ENCODE measurements at regions not wholly inside any gene's neighbourhood (a gene's known extent, or its start where the extent isn't known, plus 50 kb on each side); places are given as distances from the start of the nearest gene placed in this dataset.

GRCh38 chr4:167721617-167722486 is 370.5 kb upstream of the ANXA10 start:
- TF ChIP-seq, protein P1, sequence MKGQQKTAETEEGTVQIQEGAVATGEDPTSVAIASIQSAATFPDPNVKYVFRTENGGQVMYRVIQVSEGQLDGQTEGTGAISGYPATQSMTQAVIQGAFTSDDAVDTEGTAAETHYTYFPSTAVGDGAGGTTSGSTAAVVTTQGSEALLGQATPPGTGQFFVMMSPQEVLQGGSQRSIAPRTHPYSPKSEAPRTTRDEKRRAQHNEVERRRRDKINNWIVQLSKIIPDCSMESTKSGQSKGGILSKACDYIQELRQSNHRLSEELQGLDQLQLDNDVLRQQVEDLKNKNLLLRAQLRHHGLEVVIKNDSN (CRISPR knock-in tag; IDR thresholded peaks at IDR 0.05), result no peak
- no peak for TF ChIP-seq MAX (CRISPR knock-in tag; IDR thresholded peaks at IDR 0.05)
- TF ChIP-seq, protein P2, sequence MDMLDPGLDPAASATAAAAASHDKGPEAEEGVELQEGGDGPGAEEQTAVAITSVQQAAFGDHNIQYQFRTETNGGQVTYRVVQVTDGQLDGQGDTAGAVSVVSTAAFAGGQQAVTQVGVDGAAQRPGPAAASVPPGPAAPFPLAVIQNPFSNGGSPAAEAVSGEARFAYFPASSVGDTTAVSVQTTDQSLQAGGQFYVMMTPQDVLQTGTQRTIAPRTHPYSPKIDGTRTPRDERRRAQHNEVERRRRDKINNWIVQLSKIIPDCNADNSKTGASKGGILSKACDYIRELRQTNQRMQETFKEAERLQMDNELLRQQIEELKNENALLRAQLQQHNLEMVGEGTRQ (CRISPR knock-in tag; IDR thresholded peaks at IDR 0.05), result no peak
- TF ChIP-seq, protein P3, sequence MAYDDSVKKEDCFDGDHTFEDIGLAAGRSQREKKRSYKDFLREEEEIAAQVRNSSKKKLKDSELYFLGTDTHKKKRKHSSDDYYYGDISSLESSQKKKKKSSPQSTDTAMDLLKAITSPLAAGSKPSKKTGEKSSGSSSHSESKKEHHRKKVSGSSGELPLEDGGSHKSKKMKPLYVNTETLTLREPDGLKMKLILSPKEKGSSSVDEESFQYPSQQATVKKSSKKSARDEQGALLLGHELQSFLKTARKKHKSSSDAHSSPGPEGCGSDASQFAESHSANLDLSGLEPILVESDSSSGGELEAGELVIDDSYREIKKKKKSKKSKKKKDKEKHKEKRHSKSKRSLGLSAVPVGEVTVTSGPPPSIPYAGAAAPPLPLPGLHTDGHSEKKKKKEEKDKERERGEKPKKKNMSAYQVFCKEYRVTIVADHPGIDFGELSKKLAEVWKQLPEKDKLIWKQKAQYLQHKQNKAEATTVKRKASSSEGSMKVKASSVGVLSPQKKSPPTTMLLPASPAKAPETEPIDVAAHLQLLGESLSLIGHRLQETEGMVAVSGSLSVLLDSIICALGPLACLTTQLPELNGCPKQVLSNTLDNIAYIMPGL (CRISPR knock-in tag; IDR thresholded peaks at IDR 0.05), result no peak
- TF ChIP-seq, protein P4, sequence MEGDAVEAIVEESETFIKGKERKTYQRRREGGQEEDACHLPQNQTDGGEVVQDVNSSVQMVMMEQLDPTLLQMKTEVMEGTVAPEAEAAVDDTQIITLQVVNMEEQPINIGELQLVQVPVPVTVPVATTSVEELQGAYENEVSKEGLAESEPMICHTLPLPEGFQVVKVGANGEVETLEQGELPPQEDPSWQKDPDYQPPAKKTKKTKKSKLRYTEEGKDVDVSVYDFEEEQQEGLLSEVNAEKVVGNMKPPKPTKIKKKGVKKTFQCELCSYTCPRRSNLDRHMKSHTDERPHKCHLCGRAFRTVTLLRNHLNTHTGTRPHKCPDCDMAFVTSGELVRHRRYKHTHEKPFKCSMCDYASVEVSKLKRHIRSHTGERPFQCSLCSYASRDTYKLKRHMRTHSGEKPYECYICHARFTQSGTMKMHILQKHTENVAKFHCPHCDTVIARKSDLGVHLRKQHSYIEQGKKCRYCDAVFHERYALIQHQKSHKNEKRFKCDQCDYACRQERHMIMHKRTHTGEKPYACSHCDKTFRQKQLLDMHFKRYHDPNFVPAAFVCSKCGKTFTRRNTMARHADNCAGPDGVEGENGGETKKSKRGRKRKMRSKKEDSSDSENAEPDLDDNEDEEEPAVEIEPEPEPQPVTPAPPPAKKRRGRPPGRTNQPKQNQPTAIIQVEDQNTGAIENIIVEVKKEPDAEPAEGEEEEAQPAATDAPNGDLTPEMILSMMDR (IDR thresholded peaks at IDR 0.05), result no peak
- no peak for TF ChIP-seq PRRX2 (CRISPR knock-in tag; IDR thresholded peaks at IDR 0.05)
- no peak for TF ChIP-seq PRDM15 (CRISPR knock-in tag; IDR thresholded peaks at IDR 0.05)
- no peak for TF ChIP-seq NR2C2 (CRISPR knock-in tag; IDR thresholded peaks at IDR 0.05)
- no peak for TF ChIP-seq ZBTB21 (CRISPR knock-in tag; IDR thresholded peaks at IDR 0.05; ENCODE audit: borderline replicate concordance)
- TF ChIP-seq E2F1 (CRISPR knock-in tag; IDR thresholded peaks at IDR 0.05), result no peak
- TF ChIP-seq KAT7 (CRISPR knock-in tag; IDR thresholded peaks at IDR 0.05; ENCODE audit: borderline replicate concordance), result no peak
- TF ChIP-seq NR1H2 (CRISPR knock-in tag; IDR thresholded peaks at IDR 0.05), result no peak
- TF ChIP-seq ATF3 (CRISPR knock-in tag; conservative IDR thresholded peaks at IDR 0.05), result no peak
- TF ChIP-seq PREB (CRISPR knock-in tag; IDR thresholded peaks at IDR 0.05; ENCODE audit: borderline replicate concordance), result no peak
